ENCODE measurements at regions not wholly inside any gene's neighbourhood (a gene's known extent, or its start where the extent isn't known, plus 50 kb on each side); places are given as distances from the start of the nearest gene placed in this dataset.

- DNase-seq (ENCODE audit: extremely low read depth, low read depth, low spot score) = no peak
Observed at GRCh38 chr3:73680391-73681095, 55.8 kb upstream of the PDZRN3 start.

DNA sequence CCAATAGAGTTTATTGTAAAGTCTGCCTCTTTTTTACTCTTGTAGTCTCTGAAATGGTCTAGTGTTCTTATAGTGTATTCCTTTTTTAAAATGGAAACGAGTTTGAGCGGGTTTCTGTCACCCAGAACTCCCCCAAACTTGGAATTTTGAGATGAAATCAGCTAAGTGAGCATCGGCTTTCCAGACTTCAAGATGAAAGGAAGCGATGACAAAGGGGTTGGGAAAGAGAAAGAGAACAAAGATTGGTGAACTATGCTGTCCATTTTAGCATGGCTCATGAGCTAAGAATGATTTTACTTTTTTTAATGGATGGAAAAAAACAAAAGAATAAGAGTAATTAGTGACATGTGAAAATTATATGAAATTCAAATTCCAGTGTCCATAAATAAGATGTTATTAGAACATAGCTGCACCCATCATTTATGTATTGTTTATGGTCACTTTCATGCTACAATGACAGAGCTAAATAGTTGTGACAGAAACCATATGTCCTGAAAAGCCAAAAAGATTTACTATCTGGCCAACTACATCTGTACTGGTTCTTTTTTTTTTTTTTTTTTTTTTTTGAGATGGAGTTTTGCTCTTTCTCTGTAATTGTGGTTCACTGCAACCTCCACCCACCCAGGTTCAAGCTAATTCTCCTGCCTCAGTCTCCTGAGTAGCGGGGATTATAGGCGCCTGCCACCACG is 52.7 kb upstream of the PDZRN3 start:
- no peak for DNase-seq (ENCODE audit: extremely low read depth, low read depth, low spot score)

All from glomerular endothelial cell (primary cell).